Fibroblast of the aortic adventitia (primary cell): ENCODE measurements at regions not wholly inside any gene's neighbourhood (a gene's known extent, or its start where the extent isn't known, plus 50 kb on each side); places are given as distances from the start of the nearest gene placed in this dataset.

Source experiments
- DNase-seq: peaks from one replicate; pipeline ENCODE4 v3.0.0-alpha.2; 2010; ENCODE audit warnings: low read depth
- H3K4me3 ChIP-seq: 2 replicates; pipeline ENCODE4 v1.5.1; 2011; ENCODE audit warnings: low read depth, mild to moderate bottlenecking, control low read depth, low read length, moderate library complexity
- CTCF ChIP-seq: IDR thresholded peaks from 2 replicates; pipeline ENCODE4 v1.5.1; 2011; ENCODE audit warnings: mild to moderate bottlenecking, low read length, control low read depth, inconsistent platforms; ENCODE audit not compliant: insufficient read depth

GRCh38 chr16:6018848-6019489, 921.4 kb upstream of the EEF2KMT start:
- no peak for DNase-seq
- no peak for TF ChIP-seq CTCF
- no peak overlapping the region for H3K4me3 ChIP-seq

- no peak for TF ChIP-seq CTCF
- no peak overlapping the region for H3K4me3 ChIP-seq
- no peak for DNase-seq
Measured at GRCh38 chr16:6016530-6017184, 919.1 kb upstream of the EEF2KMT start.

GRCh38 chr16:6012716-6013115, 915.1 kb upstream of the EEF2KMT start:
- TF ChIP-seq CTCF: no peak
- DNase-seq: no peak
- H3K4me3 ChIP-seq: no peak overlapping the region

DNA sequence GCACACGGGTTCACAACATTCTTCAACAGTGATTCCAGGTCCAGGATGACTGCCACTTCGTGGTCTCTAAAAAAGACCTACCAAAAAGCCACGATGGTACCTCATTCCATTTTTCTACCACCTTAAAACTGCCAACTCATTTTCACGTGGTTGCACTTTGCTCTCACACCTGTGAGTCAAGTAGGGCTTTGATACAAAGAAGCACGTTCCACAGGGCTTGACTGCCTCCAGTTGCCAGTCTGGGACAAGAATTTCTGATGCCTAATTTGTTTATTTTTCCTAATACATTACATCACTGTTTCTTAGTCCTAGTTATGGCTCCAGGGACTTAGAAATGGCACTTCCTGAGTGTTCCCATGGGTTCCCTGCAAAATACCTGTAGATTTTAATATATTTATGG, 911.6 kb upstream of the EEF2KMT start:
- no peak overlapping the region for H3K4me3 ChIP-seq
- no peak for TF ChIP-seq CTCF
- no peak for DNase-seq

GRCh38 chr16:6008670-6009069, 911.1 kb upstream of the EEF2KMT start:
- TF ChIP-seq CTCF: no peak

DNA sequence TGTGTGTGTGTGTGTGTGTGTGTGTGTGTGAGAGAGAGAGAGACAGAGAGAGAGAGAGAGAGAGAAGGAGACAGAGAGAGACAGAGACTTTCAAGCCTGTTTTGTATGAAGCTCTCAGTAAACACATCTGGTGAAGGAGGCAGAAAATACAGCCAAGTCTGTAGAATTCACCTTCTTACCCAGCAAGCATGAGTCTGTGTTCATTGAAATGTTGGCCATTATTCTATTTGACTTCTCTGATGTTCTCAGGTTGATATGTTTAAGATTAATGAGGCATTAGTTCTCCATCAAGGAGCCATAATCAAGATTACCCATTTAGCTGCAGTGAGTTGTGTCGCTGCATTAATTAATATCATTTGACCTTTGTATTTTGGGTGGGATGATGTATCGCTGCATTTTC, 895.8 kb upstream of the EEF2KMT start:
- no peak for TF ChIP-seq CTCF
- H3K4me3 ChIP-seq: no peak overlapping the region
- DNase-seq: no peak

More at GRCh38 chr16:6008670-6009069, 911.1 kb upstream of the EEF2KMT start:
- no peak overlapping the region for H3K4me3 ChIP-seq
- no peak for DNase-seq

GRCh38 chr16:5982979-5983378, 885.4 kb upstream of the EEF2KMT start:
- no peak for TF ChIP-seq CTCF
- no peak for DNase-seq
- no peak overlapping the region for H3K4me3 ChIP-seq
